ENCODE measurements at regions not wholly inside any gene's neighbourhood (a gene's known extent, or its start where the extent isn't known, plus 50 kb on each side); places are given as distances from the start of the nearest gene placed in this dataset.
"Not testable (repeated sequence)": the region's sequence is repeated elsewhere in the genome, so short reads cannot be mapped to it uniquely, and the experiment has no call there.

DNA sequence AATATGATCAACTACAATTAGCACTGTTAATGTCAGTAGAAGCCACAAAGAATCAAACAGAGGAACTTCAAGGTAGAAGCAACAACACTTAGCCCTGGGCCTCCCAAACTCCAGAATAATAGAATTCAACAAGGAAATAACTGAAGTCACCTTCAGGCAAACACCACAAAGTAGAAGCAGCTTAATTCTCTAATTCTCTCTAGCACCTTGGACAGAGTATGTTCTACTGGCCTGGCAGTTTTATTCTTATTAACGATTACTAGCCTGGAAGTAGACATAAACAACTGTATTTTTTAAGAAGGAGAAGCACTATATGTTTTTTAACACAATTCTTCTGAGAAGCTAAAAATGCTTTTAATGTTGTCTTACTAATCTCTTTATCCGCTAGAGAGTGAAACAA, 911.9 kb downstream of the DTWD2 start:
- no peak overlapping the region for H3K4me3 ChIP-seq (ENCODE audit: low read depth, low read length)
- no peak for DNase-seq (ENCODE audit: low read depth)
- TF ChIP-seq, protein P1, sequence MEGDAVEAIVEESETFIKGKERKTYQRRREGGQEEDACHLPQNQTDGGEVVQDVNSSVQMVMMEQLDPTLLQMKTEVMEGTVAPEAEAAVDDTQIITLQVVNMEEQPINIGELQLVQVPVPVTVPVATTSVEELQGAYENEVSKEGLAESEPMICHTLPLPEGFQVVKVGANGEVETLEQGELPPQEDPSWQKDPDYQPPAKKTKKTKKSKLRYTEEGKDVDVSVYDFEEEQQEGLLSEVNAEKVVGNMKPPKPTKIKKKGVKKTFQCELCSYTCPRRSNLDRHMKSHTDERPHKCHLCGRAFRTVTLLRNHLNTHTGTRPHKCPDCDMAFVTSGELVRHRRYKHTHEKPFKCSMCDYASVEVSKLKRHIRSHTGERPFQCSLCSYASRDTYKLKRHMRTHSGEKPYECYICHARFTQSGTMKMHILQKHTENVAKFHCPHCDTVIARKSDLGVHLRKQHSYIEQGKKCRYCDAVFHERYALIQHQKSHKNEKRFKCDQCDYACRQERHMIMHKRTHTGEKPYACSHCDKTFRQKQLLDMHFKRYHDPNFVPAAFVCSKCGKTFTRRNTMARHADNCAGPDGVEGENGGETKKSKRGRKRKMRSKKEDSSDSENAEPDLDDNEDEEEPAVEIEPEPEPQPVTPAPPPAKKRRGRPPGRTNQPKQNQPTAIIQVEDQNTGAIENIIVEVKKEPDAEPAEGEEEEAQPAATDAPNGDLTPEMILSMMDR (IDR thresholded peaks at IDR 0.05; ENCODE audit: insufficient read depth, low read length), result no peak

DNA sequence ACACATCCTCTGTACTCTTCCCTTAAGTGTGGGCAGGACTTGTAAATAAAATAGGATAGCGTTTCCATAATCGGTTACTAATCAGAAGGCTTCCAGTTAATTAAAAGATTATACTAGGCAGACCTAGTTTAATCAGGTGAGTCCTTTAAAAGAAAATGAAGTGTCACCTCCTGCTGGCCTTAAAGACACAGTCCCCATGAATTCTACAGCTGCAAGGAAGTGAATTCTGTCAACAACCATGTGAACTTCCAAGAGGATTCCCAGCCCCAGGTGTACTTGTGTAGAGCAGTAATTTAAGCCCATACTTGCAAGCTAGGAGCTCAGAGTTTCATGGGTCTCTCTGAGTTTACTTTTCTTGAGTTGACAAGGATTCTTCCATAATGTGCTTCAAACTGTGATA, 918.3 kb downstream of the DTWD2 start:
- DNase-seq (ENCODE audit: low read depth), result no peak

DNA sequence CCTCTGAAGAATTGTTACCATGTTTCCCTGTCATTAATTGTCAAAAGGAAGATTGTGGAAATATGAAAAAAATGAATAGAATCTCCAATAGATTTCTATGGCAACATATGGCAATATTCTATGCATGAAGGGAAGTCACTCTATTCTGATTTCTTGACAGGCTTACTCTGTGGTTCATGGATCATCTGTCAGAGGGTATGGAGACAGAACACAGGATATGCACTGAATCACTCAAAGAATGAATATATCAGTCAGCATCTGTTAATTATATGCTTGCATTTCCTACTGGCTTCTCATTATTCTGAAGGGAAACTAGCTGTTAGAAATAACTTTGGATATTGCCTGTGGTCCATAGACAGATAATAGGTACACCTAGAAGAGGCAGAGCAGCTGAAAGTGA, 918.9 kb downstream of the DTWD2 start:
- H3K4me3 ChIP-seq (ENCODE audit: low read depth, low read length), result no peak overlapping the region
- TF ChIP-seq, protein P1 (IDR thresholded peaks at IDR 0.05; ENCODE audit: insufficient read depth, low read length), result no peak

More for the DNA sequence above, 918.3 kb downstream of the DTWD2 start:
- TF ChIP-seq, protein P1 (IDR thresholded peaks at IDR 0.05; ENCODE audit: insufficient read depth, low read length), result no peak
- H3K4me3 ChIP-seq (ENCODE audit: low read depth, low read length), result no peak overlapping the region

DNA sequence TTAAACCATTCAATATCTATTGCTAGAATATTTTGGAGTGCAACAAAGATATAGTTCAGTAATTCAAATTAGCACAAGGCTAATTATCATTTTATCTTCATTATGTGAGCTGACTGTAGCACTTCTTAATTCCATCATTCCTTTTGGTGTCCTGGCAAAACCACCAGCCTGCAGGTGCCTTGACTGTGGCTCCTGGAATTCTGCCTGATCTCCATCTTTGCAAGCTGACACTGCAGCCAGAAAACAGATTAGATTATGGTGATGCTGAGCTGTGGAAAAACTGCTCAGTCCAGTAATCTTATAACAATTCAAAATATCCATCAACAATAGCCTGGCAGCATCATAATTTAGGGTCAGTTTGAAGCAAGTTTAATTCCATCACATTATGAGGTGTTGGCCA, 919.5 kb downstream of the DTWD2 start:
- no peak for DNase-seq (ENCODE audit: low read depth)
- no peak overlapping the region for H3K4me3 ChIP-seq (ENCODE audit: low read depth, low read length)
- TF ChIP-seq, protein P1 (IDR thresholded peaks at IDR 0.05; ENCODE audit: insufficient read depth, low read length), result no peak

More for the DNA sequence above, 918.9 kb downstream of the DTWD2 start:
- DNase-seq (ENCODE audit: low read depth), result no peak

DNA sequence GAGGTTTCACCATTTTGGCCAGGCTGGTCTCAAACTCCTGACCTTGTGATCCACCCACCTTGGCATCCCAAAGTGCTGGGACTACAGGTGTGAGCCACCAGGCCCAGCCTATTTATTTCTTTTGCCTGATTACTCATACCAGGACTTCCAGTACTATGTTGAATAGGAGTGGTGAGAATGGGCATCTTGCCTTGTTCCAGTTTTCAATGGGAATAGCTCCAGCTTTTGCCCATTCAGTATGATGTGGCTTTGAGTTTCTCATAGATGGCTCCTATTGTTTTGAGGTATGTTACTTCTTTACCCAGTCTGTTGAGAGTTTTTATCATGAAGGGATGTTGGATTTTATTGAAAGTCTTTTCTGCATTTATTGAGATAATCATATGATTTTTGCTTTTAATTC, 924.5 kb downstream of the DTWD2 start:
- DNase-seq (ENCODE audit: low read depth); H3K4me3 ChIP-seq (ENCODE audit: low read depth, low read length): not testable (repeated sequence)

DNA sequence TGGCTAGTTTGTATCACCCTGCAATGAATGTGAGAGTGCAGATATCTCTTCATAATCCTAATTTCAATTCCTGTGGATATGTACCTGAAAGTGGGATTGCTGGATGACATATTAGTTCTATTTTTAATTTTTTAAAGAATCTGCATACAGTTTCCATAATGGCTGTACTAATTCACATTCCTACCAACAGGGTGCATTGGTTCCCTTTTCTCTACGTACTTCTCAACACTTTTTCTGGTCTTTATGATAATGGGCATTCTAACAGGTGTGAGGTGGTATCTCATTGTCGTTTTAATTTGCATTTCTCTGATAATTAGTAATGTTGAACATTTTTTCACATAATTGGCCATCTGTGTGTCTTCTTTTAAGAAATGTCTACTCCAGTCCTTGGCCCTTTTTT, 927.5 kb downstream of the DTWD2 start:
- TF ChIP-seq, protein P1 (IDR thresholded peaks at IDR 0.05; ENCODE audit: insufficient read depth, low read length), result no peak
- DNase-seq (ENCODE audit: low read depth), result no peak
- no peak overlapping the region for H3K4me3 ChIP-seq (ENCODE audit: low read depth, low read length)

DNA sequence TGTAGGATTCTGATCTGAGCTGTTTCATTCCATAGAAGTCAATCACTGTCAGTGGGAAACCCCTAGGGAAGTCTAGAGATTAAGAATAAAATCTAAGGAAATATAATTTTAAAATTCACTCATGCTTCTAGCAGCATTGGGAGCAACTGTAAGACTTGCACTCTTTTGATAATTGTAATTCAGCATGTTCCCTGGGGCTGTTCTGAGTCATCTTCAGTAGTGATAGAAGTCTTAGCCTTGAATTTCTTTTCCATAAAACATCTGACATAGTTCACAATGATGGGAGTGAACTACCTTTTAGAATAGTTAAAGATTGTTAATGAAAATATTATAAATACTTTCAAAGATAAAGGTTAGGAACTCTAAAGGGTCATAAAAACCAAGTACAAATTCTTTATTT, 935.8 kb downstream of the DTWD2 start:
- H3K4me3 ChIP-seq (ENCODE audit: low read depth, low read length), result no peak overlapping the region
- no peak for DNase-seq (ENCODE audit: low read depth)

More for the DNA sequence above, 935.8 kb downstream of the DTWD2 start:
- TF ChIP-seq, protein P1 (IDR thresholded peaks at IDR 0.05; ENCODE audit: insufficient read depth, low read length), result no peak

Measured in fibroblast of the aortic adventitia (primary cell).